Activated gamma-delta T cell (primary cell): ENCODE measurements at regions not wholly inside any gene's neighbourhood (a gene's known extent, or its start where the extent isn't known, plus 50 kb on each side); places are given as distances from the start of the nearest gene placed in this dataset.
"Not testable (repeated sequence)": the region's sequence is repeated elsewhere in the genome, so short reads cannot be mapped to it uniquely, and the experiment has no call there.

Source experiments
- DNase-seq: peaks from one replicate; lab custom pipeline; 2025; lab: John Stamatoyannopoulos, UW

DNA sequence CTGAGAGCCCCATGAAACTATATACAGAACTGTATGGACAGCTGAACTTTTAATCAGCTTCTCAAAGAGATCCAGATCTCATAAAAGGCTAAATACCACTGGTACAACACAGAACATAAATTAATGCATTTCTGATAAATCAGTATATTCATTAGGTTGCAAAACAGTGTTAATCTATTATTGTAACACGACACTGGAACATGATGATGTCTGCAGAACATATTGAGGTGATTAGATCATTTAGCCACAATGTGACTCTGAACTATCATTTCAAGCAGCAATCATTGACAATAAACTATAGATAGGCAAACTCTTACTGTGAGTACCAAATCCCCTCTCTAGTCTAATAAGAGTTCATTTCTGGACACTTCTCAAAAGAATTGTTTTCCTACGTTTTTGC lies 50.3 kb downstream of the GASK1B start:
- DNase-seq = no peak

GRCh38 chr4:158121161-158121579 lies 51.7 kb downstream of the GASK1B start:
- no peak for DNase-seq

DNA sequence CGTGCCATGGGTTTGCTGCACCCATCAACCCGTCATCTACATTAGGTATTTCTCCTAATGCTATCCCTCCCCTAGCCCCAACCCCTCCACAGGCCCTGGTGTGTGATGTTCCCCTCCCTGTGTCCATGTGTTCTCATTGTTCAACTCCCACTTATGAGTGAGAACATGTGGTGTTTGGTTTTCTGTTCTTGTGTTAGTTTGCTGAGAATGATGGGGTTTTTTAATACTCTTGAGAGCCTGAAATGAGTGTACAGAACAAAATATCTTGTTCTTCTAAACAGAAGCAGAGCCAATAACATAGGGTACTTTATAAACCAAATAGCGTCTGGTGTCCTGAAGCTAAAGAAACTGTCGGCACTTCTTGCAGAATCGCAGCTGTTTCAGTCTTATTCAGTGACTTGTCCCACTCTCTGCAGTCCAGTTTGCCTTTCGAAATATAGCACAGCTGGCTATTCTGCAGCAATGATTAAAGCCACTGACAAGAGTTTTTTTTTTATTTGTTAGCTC lies 52.1 kb downstream of the GASK1B start:
- DNase-seq = not testable (repeated sequence)

DNA sequence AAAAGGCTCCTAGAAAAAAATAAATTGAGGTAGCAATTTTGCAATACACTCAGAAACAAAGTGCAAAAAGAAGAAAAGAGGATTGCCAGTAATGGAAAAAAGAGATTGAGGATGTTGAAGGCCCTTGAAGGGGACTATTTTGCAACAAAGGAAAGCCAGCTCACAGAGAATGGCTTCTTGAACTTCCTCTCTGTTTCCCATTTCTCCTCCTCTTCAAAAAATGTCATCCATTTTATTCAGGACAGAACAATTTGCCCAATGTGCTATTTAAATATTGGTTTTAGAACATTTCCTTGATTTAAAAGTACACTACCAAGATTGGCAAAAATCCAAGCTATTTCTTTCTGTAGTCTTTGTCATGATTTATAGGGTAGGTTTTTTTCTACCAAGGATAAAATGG lies 60.2 kb downstream of the GASK1B start:
- DNase-seq = no peak

- DNase-seq = no peak
These were observed 61.6 kb downstream of the GASK1B start for GRCh38 chr4:158111241-158111640.

GRCh38 chr4:158102904-158103303 lies 69.9 kb downstream of the GASK1B start:
- no peak for DNase-seq

- DNase-seq = no peak
These were observed 73.1 kb downstream of the GASK1B start for GRCh38 chr4:158099686-158100085.

- no peak for DNase-seq
These were observed 74.0 kb downstream of the GASK1B start for GRCh38 chr4:158098802-158099201.

- no peak for DNase-seq
These were observed 78.3 kb downstream of the GASK1B start for GRCh38 chr4:158094413-158095134.

- DNase-seq = no peak
These were observed 82.5 kb downstream of the GASK1B start for GRCh38 chr4:158090323-158090722.

DNA sequence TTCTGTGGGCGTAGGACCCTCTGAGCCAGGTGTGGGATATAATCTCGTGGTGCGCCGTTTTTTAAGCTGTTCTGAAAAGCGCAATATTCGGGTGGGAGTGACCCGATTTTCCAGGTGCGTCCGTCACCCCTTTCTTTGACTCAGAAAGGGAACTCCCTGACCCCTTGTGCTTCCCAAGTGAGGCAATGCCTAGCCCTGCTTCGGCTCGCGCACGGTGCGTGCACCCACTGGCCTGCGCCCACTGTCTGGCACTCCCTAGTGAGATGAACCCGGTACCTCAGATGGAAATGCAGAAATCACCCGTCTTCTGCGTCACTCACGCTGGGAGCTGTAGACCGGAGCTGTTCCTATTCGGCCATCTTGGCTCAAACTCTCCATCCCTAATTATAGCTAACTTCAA lies 82.9 kb downstream of the GASK1B start:
- DNase-seq = not testable (repeated sequence)

DNA sequence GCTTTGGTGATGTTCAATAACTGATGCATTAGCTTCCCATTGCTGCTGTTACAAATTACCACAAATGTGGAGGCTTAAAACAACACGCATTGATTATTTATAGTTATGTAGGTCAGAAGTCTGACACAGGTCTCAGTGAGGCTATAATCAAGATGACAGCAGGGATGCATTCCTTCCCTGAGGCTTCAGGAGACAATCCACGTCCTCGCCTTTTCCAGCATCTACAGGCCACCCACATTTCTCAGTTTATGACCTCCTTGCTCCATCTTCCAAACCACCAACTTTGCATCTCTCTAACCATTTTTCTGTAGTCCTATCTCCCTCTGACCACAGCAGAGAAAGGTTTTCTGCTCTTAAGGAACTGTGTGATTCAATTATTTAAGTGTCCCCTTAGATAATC lies 92.5 kb downstream of the GASK1B start:
- DNase-seq = no peak

DNA sequence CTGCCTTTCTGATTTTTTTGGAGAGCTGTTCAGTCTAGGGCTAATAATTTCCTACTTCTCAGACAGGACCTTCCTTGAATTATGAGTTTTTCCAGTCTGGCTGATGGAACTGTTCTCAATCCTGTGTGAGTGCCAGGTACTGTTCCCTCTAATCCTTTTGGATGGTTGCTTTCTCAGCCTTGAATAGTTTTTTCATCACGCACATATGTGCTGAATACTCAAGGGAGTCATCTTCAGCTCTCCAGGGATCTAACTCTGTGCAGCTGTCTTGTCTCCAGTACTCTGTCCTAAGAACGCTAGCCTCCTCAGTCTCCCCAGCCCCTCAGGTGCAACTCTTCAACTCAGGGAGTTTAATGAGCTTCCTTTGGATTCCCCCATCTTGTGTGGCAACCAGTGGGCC lies 93.2 kb downstream of the GASK1B start:
- no peak for DNase-seq

DNA sequence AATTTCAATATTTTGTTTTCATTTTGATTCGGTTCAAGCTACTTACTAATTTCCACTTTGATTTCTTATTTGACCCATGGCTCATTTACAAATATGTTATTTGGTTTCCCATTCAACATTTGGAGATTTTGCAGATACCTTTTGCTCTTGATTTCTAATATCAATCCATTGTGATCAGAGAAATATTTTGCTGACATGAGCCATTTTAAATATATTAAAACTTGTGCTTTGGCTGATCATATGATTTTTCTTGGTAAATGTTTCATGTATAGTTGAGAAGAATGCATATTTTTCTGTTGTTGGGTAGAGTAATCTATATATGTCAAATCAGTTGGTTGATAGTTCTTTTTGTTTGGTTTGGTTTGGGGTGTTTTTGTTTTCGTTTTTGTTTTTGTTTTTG lies 95.0 kb downstream of the GASK1B start:
- DNase-seq = no peak

DNA sequence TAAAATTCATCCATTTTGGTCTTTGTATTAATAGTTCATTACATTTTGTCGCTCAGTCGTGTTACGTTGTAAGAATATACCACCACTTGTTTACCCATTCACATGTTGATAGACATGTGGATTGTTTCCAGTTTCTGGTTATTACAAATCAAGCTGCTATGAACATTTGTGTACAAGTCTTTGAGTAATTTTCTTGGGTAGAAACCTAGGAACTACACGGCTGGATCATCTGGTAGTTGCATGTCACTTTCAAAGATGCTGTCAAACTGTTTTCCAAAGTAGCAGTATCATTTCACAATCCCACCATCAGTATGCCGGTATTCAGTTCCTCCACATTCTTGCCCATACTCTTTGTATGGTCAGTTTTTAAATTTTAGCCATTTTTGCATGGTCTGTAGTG lies 98.0 kb downstream of the GASK1B start:
- no peak for DNase-seq

GRCh38 chr4:158071931-158072330 lies 100.9 kb downstream of the GASK1B start:
- no peak for DNase-seq

GRCh38 chr4:158068068-158068467 lies 104.8 kb downstream of the GASK1B start:
- DNase-seq = no peak

- no peak for DNase-seq
These were observed 105.2 kb downstream of the GASK1B start for GRCh38 chr4:158067646-158068045.

DNA sequence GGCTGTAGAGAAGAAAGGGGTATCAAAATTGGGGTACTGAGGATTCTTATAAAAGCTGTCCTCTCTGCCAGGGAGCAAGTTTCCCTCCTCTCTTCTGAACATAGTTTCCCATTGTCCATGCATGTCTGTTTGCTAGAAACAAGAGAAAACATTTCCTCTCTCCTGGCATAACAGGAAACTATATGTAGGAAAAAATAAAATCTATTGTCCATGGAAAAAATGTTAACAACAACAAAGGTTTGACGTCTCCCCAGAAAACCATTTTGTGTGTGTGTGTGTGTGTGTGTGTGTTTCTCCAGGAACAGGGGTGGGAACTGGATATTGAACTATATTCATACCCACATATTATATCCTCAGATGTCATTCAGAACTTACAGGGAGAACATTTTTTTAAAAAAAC lies 107.2 kb downstream of the GASK1B start:
- DNase-seq = no peak

GRCh38 chr4:158065176-158065575 lies 107.6 kb downstream of the GASK1B start:
- no peak for DNase-seq

DNA sequence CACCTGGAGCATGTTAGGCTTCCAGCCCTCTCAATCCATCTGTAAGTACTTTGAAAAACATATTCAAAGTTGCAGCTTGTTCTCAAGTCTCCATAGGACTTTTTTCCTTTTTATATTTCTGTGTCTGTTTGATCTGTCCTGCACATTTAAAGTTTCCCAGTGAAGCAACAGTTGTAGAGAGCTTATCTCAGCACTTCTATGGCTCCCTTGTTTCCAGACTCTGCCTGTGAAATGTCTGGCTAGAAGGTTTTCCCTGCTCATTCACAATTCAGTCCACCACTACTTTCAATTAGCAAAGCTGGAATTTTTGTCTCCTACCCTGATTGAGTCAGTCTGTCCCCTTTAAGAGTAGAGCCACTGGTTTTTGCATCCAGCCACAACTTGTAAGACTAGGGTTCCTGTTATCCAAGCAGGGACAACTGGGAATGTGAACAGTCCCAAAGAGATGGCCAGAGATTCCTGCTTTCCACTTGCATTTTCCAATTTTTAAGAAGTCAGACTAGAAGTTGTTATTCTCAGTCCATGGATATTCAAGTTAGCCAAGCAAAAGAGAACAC lies 116.1 kb downstream of the GASK1B start:
- DNase-seq = no peak

GRCh38 chr4:158055668-158056067 lies 117.2 kb downstream of the GASK1B start:
- no peak for DNase-seq

DNA sequence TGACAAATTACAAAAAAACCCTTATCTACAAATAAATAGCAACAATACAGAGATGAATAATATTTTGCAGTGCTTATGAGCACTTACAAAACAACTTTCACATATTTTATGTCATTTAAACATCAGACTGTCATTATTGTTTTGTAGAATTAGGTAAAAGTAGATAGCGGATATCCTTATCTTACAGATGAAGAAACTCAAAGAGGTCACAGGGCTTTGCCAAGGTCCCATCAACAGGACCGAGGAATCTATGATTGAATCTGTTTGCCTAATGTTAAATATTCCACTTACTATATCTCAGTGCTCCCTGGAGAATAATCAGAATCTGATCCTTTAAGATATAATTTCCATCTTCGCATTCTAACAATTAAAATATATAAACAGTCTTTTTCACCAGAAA lies 119.0 kb downstream of the GASK1B start:
- DNase-seq = no peak

GRCh38 chr4:158053086-158053485 lies 119.7 kb downstream of the GASK1B start:
- no peak for DNase-seq
